Testis (tissue), 2 donors: ENCODE measurements at regions not wholly inside any gene's neighbourhood (a gene's known extent, or its start where the extent isn't known, plus 50 kb on each side); places are given as distances from the start of the nearest gene placed in this dataset.

Experiments used
- DNase-seq: peaks from one replicate; pipeline ENCODE4 v3.0.0-alpha.2; 2019
- H3K27ac ChIP-seq, 2 donors: fragments of 200-600 bp; sonication (generic); one replicate each; pipeline ENCODE4 v1.5.1; 2019
- H3K27me3 ChIP-seq: fragments of 200-600 bp; sonication (generic); one replicate; pipeline ENCODE4 v1.5.1; 2019
- H3K36me3 ChIP-seq: fragments of 200-600 bp; sonication (generic); one replicate; pipeline ENCODE4 v1.5.1; 2017; ENCODE audit warnings: low read depth; ENCODE audit errors: missing control alignments
- H3K4me1 ChIP-seq: fragments of 200-600 bp; sonication (generic); one replicate; pipeline ENCODE4 v1.5.1; 2019
- H3K4me3 ChIP-seq, 2 donors: fragments of 200-600 bp; sonication (generic); one replicate each; pipeline ENCODE4 v1.5.1; 2017 to 2019
- H3K9me3 ChIP-seq: fragments of 200-600 bp; sonication (generic); one replicate; pipeline ENCODE4 v1.5.1; 2017
- POLR2A ChIP-seq: fragments of 450-650 bp; IDR thresholded peaks from one replicate; pipeline ENCODE4 v1.6.1; 2017; ENCODE audit warnings: antibody characterized with exemption, mild to moderate bottlenecking, moderate library complexity
- WGBS, 2 donors: methylation state at CpG; one replicate each; pipeline ENCODE4 v1.1.5; 2018; 5-methylcytosine and 5-hydroxymethylcytosine counted together
- intact Hi-C: fragments of 100-400 bp; cut with DNase I; formaldehyde crosslinking; loops from one replicate; pipeline ENCODE4 v1.15.1; 2023; ENCODE audit warnings: low total_unique reads
- TF ChIP-seq, protein P1 (sequence below), 3 experiments: fragments of 450-650 bp in 2 of 3; fragments of 200-600 bp in 1 of 3; sonication (generic) in 1 of 3; IDR thresholded peaks; one replicate each; pipeline ENCODE4 v1.5.1; 2016 to 2019; ENCODE audit warnings: antibody characterized with exemption in 3 of 3, mild to moderate bottlenecking in 2 of 3, moderate library complexity in 1 of 3

GRCh38 chr2:187224989-187225388 is 223.1 kb downstream of the CALCRL start:
- no peak overlapping the region for H3K27ac ChIP-seq
- H3K4me1 ChIP-seq = no peaks in the 10 kb centered on the region
- H3K9me3 ChIP-seq = no peaks in the 10 kb centered on the region
- TF ChIP-seq POLR2A = no peak
- TF ChIP-seq, protein P1, sequence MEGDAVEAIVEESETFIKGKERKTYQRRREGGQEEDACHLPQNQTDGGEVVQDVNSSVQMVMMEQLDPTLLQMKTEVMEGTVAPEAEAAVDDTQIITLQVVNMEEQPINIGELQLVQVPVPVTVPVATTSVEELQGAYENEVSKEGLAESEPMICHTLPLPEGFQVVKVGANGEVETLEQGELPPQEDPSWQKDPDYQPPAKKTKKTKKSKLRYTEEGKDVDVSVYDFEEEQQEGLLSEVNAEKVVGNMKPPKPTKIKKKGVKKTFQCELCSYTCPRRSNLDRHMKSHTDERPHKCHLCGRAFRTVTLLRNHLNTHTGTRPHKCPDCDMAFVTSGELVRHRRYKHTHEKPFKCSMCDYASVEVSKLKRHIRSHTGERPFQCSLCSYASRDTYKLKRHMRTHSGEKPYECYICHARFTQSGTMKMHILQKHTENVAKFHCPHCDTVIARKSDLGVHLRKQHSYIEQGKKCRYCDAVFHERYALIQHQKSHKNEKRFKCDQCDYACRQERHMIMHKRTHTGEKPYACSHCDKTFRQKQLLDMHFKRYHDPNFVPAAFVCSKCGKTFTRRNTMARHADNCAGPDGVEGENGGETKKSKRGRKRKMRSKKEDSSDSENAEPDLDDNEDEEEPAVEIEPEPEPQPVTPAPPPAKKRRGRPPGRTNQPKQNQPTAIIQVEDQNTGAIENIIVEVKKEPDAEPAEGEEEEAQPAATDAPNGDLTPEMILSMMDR (IDR thresholded peaks at IDR 0.05) = no peak
- no peak for DNase-seq
- 84 to 92% methylated on average over 3 of the region's 3 CpGs for WGBS, 2 donors
- H3K4me3 ChIP-seq = no peak overlapping the region
- no peaks in the 10 kb centered on the region for H3K36me3 ChIP-seq
- intact Hi-C loops = no loop called here
- H3K27me3 ChIP-seq = no peaks in the 10 kb centered on the region

GRCh38 chr2:187220071-187220470 is 228.0 kb downstream of the CALCRL start:
- Histone ChIP-seq H3K27me3 (no peaks in the 10 kb centered on the region), H3K4me3 (no peak overlapping the region), H3K27ac (no peak overlapping the region), H3K9me3 (no peaks in the 10 kb centered on the region), H3K4me1 (no peaks in the 10 kb centered on the region), H3K36me3 (no peaks in the 10 kb centered on the region)
- intact Hi-C loops = no loop called here
- DNase-seq = no peak
- TF ChIP-seq POLR2A = no peak
- TF ChIP-seq, protein P1 (IDR thresholded peaks at IDR 0.05) = no peak
- 85 to 89% methylated on average over 1 of the region's 1 CpG for WGBS, 2 donors

DNA sequence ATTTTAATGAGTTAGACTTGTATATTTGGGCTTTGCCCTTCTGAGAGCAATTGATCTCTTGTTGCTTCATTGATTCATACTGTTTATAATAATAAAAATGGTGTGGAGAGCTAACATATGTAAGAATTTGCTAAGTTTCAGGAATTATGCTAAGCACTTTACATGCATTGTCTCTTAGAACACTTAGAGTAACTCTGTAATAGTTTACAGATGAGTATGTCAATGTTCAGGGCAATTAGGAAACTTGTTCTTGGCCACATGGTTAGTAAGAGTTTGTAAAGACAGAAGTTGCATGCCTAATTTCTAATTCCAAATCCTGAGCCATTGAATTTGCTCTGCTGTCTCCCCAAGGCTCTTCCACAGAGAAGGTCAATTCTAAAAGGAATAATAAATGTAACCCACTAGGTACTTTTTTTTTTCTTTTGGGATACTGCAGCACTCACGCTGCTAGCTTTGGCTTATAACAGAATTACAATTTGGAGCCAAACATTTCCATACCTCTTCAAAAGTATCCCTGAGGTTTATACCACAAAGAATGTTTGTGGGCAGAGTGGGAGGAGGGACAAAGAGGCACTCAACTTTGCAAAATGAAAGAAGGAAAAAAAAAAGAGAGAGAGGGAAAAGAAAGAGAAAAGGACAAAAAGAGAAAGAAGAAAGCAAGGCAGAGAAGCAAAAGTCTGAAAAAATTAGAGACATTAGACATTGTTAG is 232.4 kb downstream of the CALCRL start:
- no peaks in the 10 kb centered on the region for H3K36me3 ChIP-seq
- 62 to 75% methylated on average over 1 of the region's 1 CpG for WGBS, 2 donors
- no peak for DNase-seq
- H3K4me1 ChIP-seq = no peaks in the 10 kb centered on the region
- no peaks in the 10 kb centered on the region for H3K27me3 ChIP-seq
- TF ChIP-seq POLR2A = no peak
- H3K27ac ChIP-seq = no peak overlapping the region
- H3K9me3 ChIP-seq = no peaks in the 10 kb centered on the region
- intact Hi-C loops = no loop called here
- H3K4me3 ChIP-seq = no peak overlapping the region

DNA sequence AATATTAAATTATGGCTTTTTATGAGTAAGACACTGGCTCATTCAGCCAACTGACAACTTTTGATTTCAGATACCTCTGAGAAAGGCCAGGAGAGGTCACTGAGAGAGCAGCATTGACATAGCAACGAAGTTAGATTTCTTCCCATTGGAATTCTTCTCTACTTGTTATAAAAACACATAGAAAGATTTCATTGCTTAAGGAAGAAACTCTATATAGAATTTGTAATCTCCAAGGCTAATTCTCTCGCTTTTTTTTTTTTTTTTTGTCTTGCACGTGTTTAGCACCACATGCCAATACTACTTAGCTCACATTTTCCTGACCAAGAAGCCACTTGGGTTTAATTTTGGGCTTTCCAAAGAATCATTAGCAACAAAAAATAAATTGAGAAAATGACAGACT is 233.7 kb downstream of the CALCRL start:
- Histone ChIP-seq H3K9me3 (no peaks in the 10 kb centered on the region), H3K36me3 (no peaks in the 10 kb centered on the region), H3K27ac (no peak overlapping the region), H3K27me3 (no peaks in the 10 kb centered on the region), H3K4me1 (no peaks in the 10 kb centered on the region), H3K4me3 (no peak overlapping the region)
- intact Hi-C loops = no loop called here
- 81 to 86% methylated on average over 3 of the region's 3 CpGs for WGBS, 2 donors
- no peak for DNase-seq
- no peak for TF ChIP-seq POLR2A
- TF ChIP-seq, protein P1 (IDR thresholded peaks at IDR 0.05) = no peak

- no peak for DNase-seq
- Histone ChIP-seq H3K27ac (no peak overlapping the region), H3K27me3 (no peaks in the 10 kb centered on the region), H3K36me3 (no peaks in the 10 kb centered on the region), H3K9me3 (no peaks in the 10 kb centered on the region), H3K4me3 (no peak overlapping the region), H3K4me1 (no peaks in the 10 kb centered on the region)
- intact Hi-C loops = no loop called here
- no peak for TF ChIP-seq POLR2A
- TF ChIP-seq, protein P1 (IDR thresholded peaks at IDR 0.05) = no peak
These were observed 234.3 kb downstream of the CALCRL start for GRCh38 chr2:187213798-187214197.
